D341Med (cell line): ENCODE measurements at regions not wholly inside any gene's neighbourhood (a gene's known extent, or its start where the extent isn't known, plus 50 kb on each side); places are given as distances from the start of the nearest gene placed in this dataset.
A peak's percentile ranks its signal among the peaks of the same experiment; 100 is the strongest.

Experiments
- DNase-seq: peaks from one replicate; pipeline ENCODE4 v3.0.0; 2012; ENCODE audit warnings: low spot score

DNA sequence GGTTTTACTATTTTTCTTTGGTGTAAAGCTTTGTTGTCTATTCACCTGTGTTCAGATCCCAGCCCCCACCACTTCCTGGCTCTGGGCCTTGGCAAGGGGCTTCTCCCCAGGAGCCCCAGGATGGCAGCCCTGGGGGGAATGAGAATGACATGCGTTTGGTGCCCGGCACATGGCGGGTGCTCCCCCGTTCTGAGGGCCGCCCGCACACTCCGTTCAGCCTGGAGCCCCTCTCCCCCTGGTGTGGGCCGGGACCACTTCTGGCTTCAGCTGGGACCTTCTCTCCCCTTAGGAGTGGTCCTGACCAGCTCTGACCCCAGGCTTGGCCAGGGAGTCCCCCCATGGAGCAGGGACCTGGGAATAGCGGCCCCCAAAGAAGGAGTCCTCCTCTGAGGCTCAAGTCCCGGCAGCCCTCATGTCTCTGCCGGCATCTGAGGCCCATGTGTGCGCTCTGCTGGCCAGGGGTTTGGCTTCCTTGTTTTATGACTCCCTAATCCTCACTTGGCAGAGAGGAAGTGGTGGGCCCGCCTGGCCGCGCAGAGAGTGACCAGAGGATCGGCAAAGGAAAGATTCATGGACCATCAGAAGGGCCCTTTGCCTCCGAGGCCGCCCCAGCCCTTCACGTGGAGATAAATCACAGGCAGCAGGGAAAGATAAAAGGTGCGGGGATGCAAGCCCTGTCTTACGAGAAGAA, 57.0 kb upstream of the LMX1B start:
- DNase-seq: peak; percentile 26

GRCh38 chr9:126558051-126558665, 55.6 kb upstream of the LMX1B start:
- DNase-seq: peak; percentile 84

GRCh38 chr9:126559296-126559695, 54.4 kb upstream of the LMX1B start:
- DNase-seq: no peak

DNA sequence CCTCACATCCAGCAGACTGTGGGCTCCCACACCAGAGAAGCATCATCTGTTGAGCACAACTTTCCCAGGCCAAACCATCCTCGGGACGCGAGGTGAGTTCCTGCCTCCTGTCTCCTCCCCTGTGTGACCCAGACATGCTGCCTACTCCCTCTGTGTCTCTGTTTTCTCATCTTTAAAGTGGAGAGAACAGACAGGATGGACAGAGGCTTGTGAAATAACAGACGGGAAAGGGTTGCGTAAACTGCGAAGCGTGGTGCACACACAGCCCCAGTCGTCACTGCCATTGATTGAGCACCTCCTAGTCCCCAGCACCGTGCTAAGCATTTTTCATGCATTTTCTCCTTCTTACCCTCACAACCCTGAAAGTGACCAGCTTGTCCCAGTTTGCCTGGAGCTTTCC, 52.1 kb upstream of the LMX1B start:
- DNase-seq: no peak

DNA sequence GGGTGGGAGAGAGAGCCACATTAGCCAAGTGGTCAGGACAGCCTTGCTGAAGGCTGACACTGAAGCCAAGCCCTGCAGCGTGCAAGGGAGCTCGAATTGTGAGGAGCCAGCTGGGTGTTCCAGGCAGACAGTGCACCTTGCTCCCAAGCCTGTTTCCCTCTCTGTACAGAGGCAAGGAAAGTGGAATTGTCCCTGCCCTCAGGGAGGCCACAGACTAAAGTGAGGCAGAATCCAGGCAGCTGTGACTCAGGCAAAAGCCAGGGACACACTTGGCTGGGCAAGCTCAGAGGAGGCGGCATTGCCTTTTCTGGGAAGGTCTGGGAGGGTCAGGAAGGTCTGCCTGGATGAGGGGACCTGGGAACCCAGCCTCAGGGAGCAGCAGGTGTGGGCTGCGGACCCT, 50.2 kb upstream of the LMX1B start:
- no peak for DNase-seq
